A549 (cell line): ENCODE measurements at regions not wholly inside any gene's neighbourhood (a gene's known extent, or its start where the extent isn't known, plus 50 kb on each side); places are given as distances from the start of the nearest gene placed in this dataset.
A peak's percentile ranks its signal among the peaks of the same experiment; 100 is the strongest.

Experiments
- ATAC-seq, 2 experiments: fragments of 200-7000 bp in 1 of 2; fragments of >200 bp in 1 of 2; cut with Nextera tagmentation in 1 of 2; cut with Tn5 transposase in 1 of 2; 3 replicates each; pipeline versions ENCODE4 v1.8.0 to v1.9.1; 2018 to 2020; ENCODE audit warnings: mild to moderate bottlenecking in 1 of 2, moderate library complexity in 1 of 2
- CTCF ChIA-PET: fragments of 300-600 bp; sonication (Branson Sonifier 250); formaldehyde crosslinking; extraction: SDS; loops from one replicate; lab custom pipeline; 2021; ENCODE audit warnings: antibody characterized with exemption, inconsistent platforms; lab: Yijun Ruan, JAX
- POLR2A ChIA-PET: fragments of 350-600 bp; formaldehyde crosslinking; extraction: SDS; loops from one replicate; lab custom pipeline; 2021; ENCODE audit warnings: antibody characterized with exemption, inconsistent platforms; lab: Yijun Ruan, JAX
- DNase-seq, 2 experiments: peaks; one replicate each; pipeline versions ENCODE4 v3.0.0 to v3.0.0-alpha.2; 2011 to 2016; ENCODE audit warnings: low read depth in 1 of 2, low spot score in 1 of 2
- FAIRE-seq: peaks from 2 replicates; lab custom pipeline; 2011; peaks lifted over from hg19 to GRCh38; lab: Jason Lieb, UNC
- H3K27ac ChIP-seq, 2 experiments: fragments of >200 bp; sonication (Bioruptor Twin); formaldehyde crosslinking; 3 replicates each; pipeline ENCODE4 v1.5.1; 2016 to 2017
- H3K4me1 ChIP-seq: fragments of >200 bp; sonication (Bioruptor Twin); formaldehyde crosslinking; 3 replicates; pipeline ENCODE4 v1.6.1; 2016
- H3K4me2 ChIP-seq: fragments of >200 bp; sonication (Bioruptor Twin); formaldehyde crosslinking; 3 replicates; pipeline ENCODE4 v1.6.1; 2016
- H3K4me3 ChIP-seq: fragments of >200 bp; sonication (Bioruptor Twin); formaldehyde crosslinking; 3 replicates; pipeline ENCODE4 v1.5.1; 2016
- H3K9me3 ChIP-seq: fragments of >200 bp; sonication (Bioruptor Twin); formaldehyde crosslinking; 3 replicates; pipeline ENCODE4 v1.6.1; 2016
- CHD4 ChIP-seq: fragments of 200-600 bp; sonication (generic); IDR thresholded peaks from 2 replicates; pipeline ENCODE4 v1.6.1; 2016; ENCODE audit warnings: antibody characterized with exemption, mild to moderate bottlenecking, borderline replicate concordance
- EHF ChIP-seq: fragments of 250-450 bp; sonication (Bioruptor Pico); IDR thresholded peaks from 2 replicates; pipeline ENCODE4 v1.5.0; 2020; ENCODE audit warnings: mild to moderate bottlenecking
- FOXS1 ChIP-seq: fragments of 250-450 bp; sonication (Bioruptor Pico); IDR thresholded peaks from 2 replicates; pipeline ENCODE4 v1.5.0; 2020; ENCODE audit warnings: mild to moderate bottlenecking, moderate library complexity
- GATA3 ChIP-seq: IDR thresholded peaks from 2 replicates; pipeline ENCODE4 v1.6.1; 2012; ENCODE audit warnings: borderline replicate concordance
- HEYL ChIP-seq: fragments of 250-450 bp; sonication (Bioruptor Pico); IDR thresholded peaks from 2 replicates; pipeline ENCODE4 v1.8.0; 2021; ENCODE audit warnings: mild to moderate bottlenecking, moderate library complexity
- JUNB ChIP-seq: fragments of >200 bp; sonication (Bioruptor Twin); formaldehyde crosslinking; IDR thresholded peaks from 2 replicates; pipeline ENCODE4 v1.6.1; 2016
- MAFK ChIP-seq: fragments of 450-650 bp; IDR thresholded peaks from 2 replicates; pipeline ENCODE4 v1.6.1; 2014; ENCODE audit not compliant: partially characterized antibody
- NPAS2 ChIP-seq: fragments of 250-450 bp; sonication (Bioruptor Pico); IDR thresholded peaks from 2 replicates; pipeline ENCODE4 v1.8.0; 2022; ENCODE audit warnings: mild to moderate bottlenecking, moderate library complexity, borderline replicate concordance
- PHF8 ChIP-seq: fragments of 200-600 bp; sonication (generic); IDR thresholded peaks from 2 replicates; pipeline ENCODE4 v1.6.1; 2016; ENCODE audit warnings: low read depth, mild to moderate bottlenecking, antibody characterized with exemption, moderate library complexity, borderline replicate concordance
- POLR2A ChIP-seq: IDR thresholded peaks from 2 replicates; pipeline ENCODE4 v1.6.1; 2012; ENCODE audit warnings: mild to moderate bottlenecking, low read length
- POLR2AphosphoS2 ChIP-seq: conservative IDR thresholded peaks from 2 replicates; pipeline ENCODE4 v1.6.1; 2012; ENCODE audit warnings: low read length, improper control_type of control experiment, inconsistent platforms
- RAD21 ChIP-seq, 2 experiments: fragments of >200 bp in 1 of 2; sonication (Bioruptor Twin) in 1 of 2; formaldehyde crosslinking in 1 of 2; IDR thresholded peaks in 1 of 2; conservative IDR thresholded peaks in 1 of 2; 2 replicates in 1 of 2; 3 replicates in 1 of 2; pipeline ENCODE4 v1.6.1; 2012 to 2018; ENCODE audit warnings: inconsistent platforms in 1 of 2
- RFX5 ChIP-seq: fragments of 450-650 bp; IDR thresholded peaks from 2 replicates; pipeline ENCODE4 v1.7.1; 2014; ENCODE audit warnings: antibody characterized with exemption, mild to moderate bottlenecking, moderate library complexity
- SMC3 ChIP-seq: fragments of >200 bp; sonication (Bioruptor Twin); formaldehyde crosslinking; IDR thresholded peaks from 3 replicates; pipeline ENCODE4 v1.6.1; 2018; ENCODE audit warnings: inconsistent platforms
- ZNF302 ChIP-seq: fragments of 250-450 bp; sonication (Bioruptor Pico); IDR thresholded peaks from 2 replicates; pipeline ENCODE4 v1.9.0; 2021; ENCODE audit warnings: inconsistent platforms, mild to moderate bottlenecking, moderate library complexity
- WGBS: methylation state at CpG from one replicate; pipeline ENCODE4 v1.1.6; 2017; ENCODE audit errors: missing lambda C conversion rate; 5-methylcytosine and 5-hydroxymethylcytosine counted together
- TF ChIP-seq, protein P1 (sequence below): fragments of 250-450 bp; sonication (Bioruptor Pico); IDR thresholded peaks from 2 replicates; pipeline ENCODE4 v1.5.0; 2021; ENCODE audit warnings: mild to moderate bottlenecking, moderate library complexity, borderline replicate concordance
- TF ChIP-seq, protein P2 (sequence below): fragments of >200 bp; sonication (Bioruptor Twin); formaldehyde crosslinking; IDR thresholded peaks from 3 replicates; pipeline ENCODE4 v1.5.1; 2016
- TF ChIP-seq, protein P3 (sequence below): fragments of 250-450 bp; sonication (Bioruptor Pico); IDR thresholded peaks from 2 replicates; pipeline ENCODE4 v1.5.0; 2020; ENCODE audit warnings: low read depth, mild to moderate bottlenecking, moderate library complexity

DNA sequence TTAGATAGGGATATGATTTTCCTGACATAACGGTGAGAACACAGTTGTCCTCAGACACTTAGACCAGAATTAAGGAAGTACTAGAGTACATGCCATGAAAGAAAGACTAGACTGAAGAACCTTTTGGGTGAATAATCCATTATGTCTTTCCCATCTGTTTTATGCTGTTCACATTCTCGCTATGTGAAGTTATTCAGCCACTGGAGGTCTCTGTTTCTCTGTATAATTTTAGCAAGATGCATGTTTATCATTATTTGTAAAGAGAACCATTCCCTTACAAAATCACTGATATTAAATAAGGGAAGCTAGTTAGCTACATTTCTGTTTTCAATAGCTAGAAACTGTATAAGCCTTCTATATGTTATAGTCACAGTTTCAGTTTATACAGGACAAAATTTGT lies 391.9 kb downstream of the CD109 start:
- TF ChIP-seq ZNF302 (CRISPR knock-in tag), result no peak
- TF ChIP-seq, protein P1, sequence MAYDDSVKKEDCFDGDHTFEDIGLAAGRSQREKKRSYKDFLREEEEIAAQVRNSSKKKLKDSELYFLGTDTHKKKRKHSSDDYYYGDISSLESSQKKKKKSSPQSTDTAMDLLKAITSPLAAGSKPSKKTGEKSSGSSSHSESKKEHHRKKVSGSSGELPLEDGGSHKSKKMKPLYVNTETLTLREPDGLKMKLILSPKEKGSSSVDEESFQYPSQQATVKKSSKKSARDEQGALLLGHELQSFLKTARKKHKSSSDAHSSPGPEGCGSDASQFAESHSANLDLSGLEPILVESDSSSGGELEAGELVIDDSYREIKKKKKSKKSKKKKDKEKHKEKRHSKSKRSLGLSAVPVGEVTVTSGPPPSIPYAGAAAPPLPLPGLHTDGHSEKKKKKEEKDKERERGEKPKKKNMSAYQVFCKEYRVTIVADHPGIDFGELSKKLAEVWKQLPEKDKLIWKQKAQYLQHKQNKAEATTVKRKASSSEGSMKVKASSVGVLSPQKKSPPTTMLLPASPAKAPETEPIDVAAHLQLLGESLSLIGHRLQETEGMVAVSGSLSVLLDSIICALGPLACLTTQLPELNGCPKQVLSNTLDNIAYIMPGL (CRISPR knock-in tag), result no peak
- no peak for TF ChIP-seq RFX5
- TF ChIP-seq, protein P2, sequence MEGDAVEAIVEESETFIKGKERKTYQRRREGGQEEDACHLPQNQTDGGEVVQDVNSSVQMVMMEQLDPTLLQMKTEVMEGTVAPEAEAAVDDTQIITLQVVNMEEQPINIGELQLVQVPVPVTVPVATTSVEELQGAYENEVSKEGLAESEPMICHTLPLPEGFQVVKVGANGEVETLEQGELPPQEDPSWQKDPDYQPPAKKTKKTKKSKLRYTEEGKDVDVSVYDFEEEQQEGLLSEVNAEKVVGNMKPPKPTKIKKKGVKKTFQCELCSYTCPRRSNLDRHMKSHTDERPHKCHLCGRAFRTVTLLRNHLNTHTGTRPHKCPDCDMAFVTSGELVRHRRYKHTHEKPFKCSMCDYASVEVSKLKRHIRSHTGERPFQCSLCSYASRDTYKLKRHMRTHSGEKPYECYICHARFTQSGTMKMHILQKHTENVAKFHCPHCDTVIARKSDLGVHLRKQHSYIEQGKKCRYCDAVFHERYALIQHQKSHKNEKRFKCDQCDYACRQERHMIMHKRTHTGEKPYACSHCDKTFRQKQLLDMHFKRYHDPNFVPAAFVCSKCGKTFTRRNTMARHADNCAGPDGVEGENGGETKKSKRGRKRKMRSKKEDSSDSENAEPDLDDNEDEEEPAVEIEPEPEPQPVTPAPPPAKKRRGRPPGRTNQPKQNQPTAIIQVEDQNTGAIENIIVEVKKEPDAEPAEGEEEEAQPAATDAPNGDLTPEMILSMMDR, result peak; percentile 24; the same call in 2 of the 3 replicates
- peak in 1 of 2 experiments; percentile 28; a peak in 2 of 5 replicates for TF ChIP-seq RAD21 (conservative IDR thresholded peaks at IDR 0.05 in 1 of 2, IDR thresholded peaks at IDR 0.05 in 1 of 2)
- H3K4me3 ChIP-seq, result no peak overlapping the region
- POLR2A ChIA-PET, result no interaction called here
- ATAC-seq (no peak), FAIRE-seq (no peak), DNase-seq (no peak)
- H3K4me2 ChIP-seq, result no peak overlapping the region
- H3K9me3 ChIP-seq, result no peaks in the 10 kb centered on the region
- no peak overlapping the region for H3K27ac ChIP-seq
- no peaks in the 10 kb centered on the region for H3K4me1 ChIP-seq
- CTCF ChIA-PET, result interaction anchor here (0.8 to 5.0 kb wide), 4 partner anchors 232 to 1124 kb away, joined by 3 to 25 read pairs (median 3); no protein-coding TSS in a partner anchor
- 21% methylated on average over 2 of the region's 2 CpGs for WGBS

DNA sequence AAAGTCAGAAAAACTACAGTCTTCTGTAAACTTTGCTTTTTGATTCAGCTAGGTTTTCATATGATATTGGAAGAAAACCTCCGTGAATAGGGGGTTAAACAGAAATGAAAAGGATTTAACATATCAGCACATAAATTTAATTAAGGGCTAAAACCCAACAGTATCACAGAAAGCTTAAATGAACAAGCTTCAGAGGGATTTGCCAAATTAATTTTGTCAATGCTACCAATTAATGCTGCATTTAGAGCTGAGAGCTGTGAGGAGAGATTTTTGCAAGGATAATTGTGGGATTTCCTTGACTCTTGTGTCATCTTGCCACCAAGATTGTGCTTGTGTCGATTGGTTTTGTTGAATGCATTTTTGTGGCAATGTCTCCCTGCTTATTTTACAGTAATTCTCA lies 379.9 kb downstream of the CD109 start:
- 18% methylated on average over 2 of the region's 2 CpGs for WGBS
- Histone ChIP-seq H3K27ac (no peak overlapping the region), H3K4me1 (no peaks in the 10 kb centered on the region), H3K4me2 (no peak overlapping the region), H3K9me3 (no peaks in the 10 kb centered on the region), H3K4me3 (no peak overlapping the region)
- FAIRE-seq, result no peak
- no peak for ATAC-seq
- ChIA-PET CTCF (interaction anchor here (1.3 kb wide), 1 partner anchor 15 kb away, joined by 3 read pairs; no protein-coding TSS in a partner anchor), POLR2A (no interaction called here)
- TF ChIP-seq POLR2A (no peak), PHF8 (no peak), HEYL (CRISPR knock-in tag) (no peak), GATA3 (no peak), CHD4 (no peak), EHF (CRISPR knock-in tag) (no peak), SMC3 (no peak), FOXS1 (CRISPR knock-in tag) (no peak), MAFK (no peak), JUNB (no peak), NPAS2 (CRISPR knock-in tag) (no peak), ZNF302 (CRISPR knock-in tag) (no peak), POLR2AphosphoS2 (no peak)
- TF ChIP-seq, protein P3, sequence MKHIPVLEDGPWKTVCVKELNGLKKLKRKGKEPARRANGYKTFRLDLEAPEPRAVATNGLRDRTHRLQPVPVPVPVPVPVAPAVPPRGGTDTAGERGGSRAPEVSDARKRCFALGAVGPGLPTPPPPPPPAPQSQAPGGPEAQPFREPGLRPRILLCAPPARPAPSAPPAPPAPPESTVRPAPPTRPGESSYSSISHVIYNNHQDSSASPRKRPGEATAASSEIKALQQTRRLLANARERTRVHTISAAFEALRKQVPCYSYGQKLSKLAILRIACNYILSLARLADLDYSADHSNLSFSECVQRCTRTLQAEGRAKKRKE (CRISPR knock-in tag), result no peak
- TF ChIP-seq, protein P1 (CRISPR knock-in tag), result no peak
- DNase-seq, result no peak
